NCI-H2196 (cell line): ENCODE measurements at regions not wholly inside any gene's neighbourhood (a gene's known extent, or its start where the extent isn't known, plus 50 kb on each side); places are given as distances from the start of the nearest gene placed in this dataset.
"Not testable (repeated sequence)": the region's sequence is repeated elsewhere in the genome, so short reads cannot be mapped to it uniquely, and the experiment has no call there.

Source experiments
- DNase-seq: peaks from one replicate; lab custom pipeline; 2025; ENCODE audit not compliant: unreplicated experiment; lab: John Stamatoyannopoulos, UW

- DNase-seq, result no peak
These were observed 1569.8 kb downstream of the REEP3 start for GRCh38 chr10:65090991-65091390.

- no peak for DNase-seq
These were observed 1578.9 kb downstream of the REEP3 start for GRCh38 chr10:65100146-65100545.

- DNase-seq, result not testable (repeated sequence)
These were observed 1579.7 kb downstream of the REEP3 start for GRCh38 chr10:65100881-65101280.

- DNase-seq, result no peak
These were observed 1588.8 kb downstream of the REEP3 start for GRCh38 chr10:65110009-65110408.

- DNase-seq, result not testable (repeated sequence)
These were observed 1589.9 kb downstream of the REEP3 start for GRCh38 chr10:65111059-65111458.

GRCh38 chr10:65112573-65112972 is 1591.4 kb downstream of the REEP3 start:
- no peak for DNase-seq

- DNase-seq, result no peak
These were observed 1601.9 kb downstream of the REEP3 start for GRCh38 chr10:65123120-65123519.

GRCh38 chr10:65125212-65125611 is 1604.0 kb downstream of the REEP3 start:
- no peak for DNase-seq

GRCh38 chr10:65126288-65126687 is 1605.1 kb downstream of the REEP3 start:
- DNase-seq, result no peak

GRCh38 chr10:65128277-65128676 is 1607.1 kb downstream of the REEP3 start:
- DNase-seq, result no peak

- no peak for DNase-seq
These were observed 1609.1 kb downstream of the REEP3 start for GRCh38 chr10:65130162-65130758.

GRCh38 chr10:65133652-65134051 is 1612.5 kb downstream of the REEP3 start:
- no peak for DNase-seq

GRCh38 chr10:65135508-65135907 is 1614.3 kb downstream of the REEP3 start:
- DNase-seq, result no peak

GRCh38 chr10:65142641-65143435 is 1621.6 kb downstream of the REEP3 start:
- no peak for DNase-seq

- DNase-seq, result no peak
These were observed 1622.5 kb downstream of the REEP3 start for GRCh38 chr10:65143723-65144122.

GRCh38 chr10:65149878-65150277 is 1628.7 kb downstream of the REEP3 start:
- no peak for DNase-seq

GRCh38 chr10:65166272-65166671 is 1645.1 kb downstream of the REEP3 start:
- DNase-seq, result no peak

- no peak for DNase-seq
These were observed 1651.0 kb downstream of the REEP3 start for GRCh38 chr10:65172249-65172648.

GRCh38 chr10:65176994-65177393 is 1655.8 kb downstream of the REEP3 start:
- DNase-seq, result no peak

- DNase-seq, result no peak
These were observed 1662.0 kb downstream of the REEP3 start for GRCh38 chr10:65183236-65183635.

GRCh38 chr10:65186668-65187067 is 1665.5 kb downstream of the REEP3 start:
- not testable (repeated sequence) for DNase-seq

GRCh38 chr10:65194126-65194525 is 1672.9 kb downstream of the REEP3 start:
- no peak for DNase-seq

GRCh38 chr10:65194555-65194954 is 1673.4 kb downstream of the REEP3 start:
- no peak for DNase-seq
